ENCODE measurements at regions not wholly inside any gene's neighbourhood (a gene's known extent, or its start where the extent isn't known, plus 50 kb on each side); places are given as distances from the start of the nearest gene placed in this dataset.

- TF ChIP-seq HMGXB3 (CRISPR knock-in tag; IDR thresholded peaks at IDR 0.05; ENCODE audit: borderline replicate concordance) (peak; percentile 60; the same call in 1 of the 2 replicates), ZNF275 (CRISPR knock-in tag; IDR thresholded peaks at IDR 0.05; ENCODE audit: borderline replicate concordance) (no peak), ZNF569 (CRISPR knock-in tag; IDR thresholded peaks at IDR 0.05; ENCODE audit: borderline replicate concordance) (no peak), ZBED4 (CRISPR knock-in tag; IDR thresholded peaks at IDR 0.05; ENCODE audit: borderline replicate concordance) (no peak), DNMT1 (CRISPR knock-in tag; IDR thresholded peaks at IDR 0.05) (no peak), MED1 (CRISPR knock-in tag; IDR thresholded peaks at IDR 0.05) (peak; percentile 90), KLF9 (CRISPR knock-in tag; IDR thresholded peaks at IDR 0.05; ENCODE audit: low read depth) (0 out of 2 replicates have a peak, but pooled peaks have one; percentile 40), BCL6 (CRISPR knock-in tag; IDR thresholded peaks at IDR 0.05) (peak; percentile 75), SKIL (CRISPR knock-in tag; IDR thresholded peaks at IDR 0.05; ENCODE audit: borderline replicate concordance) (no peak), MATR3 (CRISPR knock-in tag; IDR thresholded peaks at IDR 0.05) (no peak), ZFP90 (CRISPR knock-in tag; IDR thresholded peaks at IDR 0.05; ENCODE audit: borderline replicate concordance) (no peak), ZNF749 (CRISPR knock-in tag; IDR thresholded peaks at IDR 0.05; ENCODE audit: borderline replicate concordance) (no peak), TRIM22 (IDR thresholded peaks at IDR 0.05) (no peak)
Measured at GRCh38 chr5:143629871-143630659, 181.9 kb upstream of the HMHB1 start (continued).

All from HepG2 (cell line).